Posterior cingulate gyrus (tissue), 11 donors: ENCODE measurements at regions not wholly inside any gene's neighbourhood (a gene's known extent, or its start where the extent isn't known, plus 50 kb on each side); places are given as distances from the start of the nearest gene placed in this dataset.
A peak's percentile ranks its signal among the peaks of the same experiment; 100 is the strongest.

Experiments
- DNase-seq, 10 donors: peaks; one replicate each; pipeline versions ENCODE4 v3.0.0 to v3.0.0-alpha.2; 2020 to 2021; ENCODE audit warnings: mixed read lengths in 3 of 10
- intact Hi-C: fragments of 100-400 bp; cut with DNase I; formaldehyde crosslinking; loops from one replicate; pipeline ENCODE4 v1.15.1; 2023

DNA sequence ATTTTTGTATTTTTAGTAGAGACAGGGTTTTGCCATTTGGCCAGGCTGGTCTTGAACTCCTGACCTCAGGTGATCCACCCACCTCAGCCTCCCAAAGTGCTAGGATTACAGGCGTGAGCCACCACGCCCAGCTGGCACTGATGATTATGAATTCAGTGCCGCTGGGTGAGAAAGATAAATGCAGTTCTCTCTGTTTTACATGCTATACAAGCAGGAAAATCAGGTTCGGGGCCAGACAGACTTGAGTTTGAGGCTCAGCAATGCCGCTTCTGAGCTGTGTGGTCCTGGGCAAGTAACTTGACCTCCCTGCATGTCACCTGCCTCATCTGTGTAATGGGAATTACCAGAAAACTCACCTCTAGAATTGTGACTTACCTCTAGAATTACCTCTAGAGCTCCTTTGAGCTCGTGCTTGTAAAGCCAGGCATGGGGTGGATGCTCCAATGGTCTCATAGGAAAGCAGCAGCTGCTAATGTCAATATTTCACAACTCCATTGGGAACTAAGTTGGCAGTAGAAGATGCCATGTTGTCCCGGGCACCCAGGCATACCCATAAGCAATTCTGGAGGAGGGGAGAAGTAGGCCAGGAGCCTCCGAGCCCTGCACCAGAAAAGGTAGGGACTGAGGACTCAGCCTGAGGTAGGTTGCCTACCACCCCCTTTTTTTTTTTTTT lies 119.8 kb upstream of the SLC25A33 start:
- DNase-seq: peak in 2 of 10 donors; percentile 3 to 5
- intact Hi-C loops: no loop called here

DNA sequence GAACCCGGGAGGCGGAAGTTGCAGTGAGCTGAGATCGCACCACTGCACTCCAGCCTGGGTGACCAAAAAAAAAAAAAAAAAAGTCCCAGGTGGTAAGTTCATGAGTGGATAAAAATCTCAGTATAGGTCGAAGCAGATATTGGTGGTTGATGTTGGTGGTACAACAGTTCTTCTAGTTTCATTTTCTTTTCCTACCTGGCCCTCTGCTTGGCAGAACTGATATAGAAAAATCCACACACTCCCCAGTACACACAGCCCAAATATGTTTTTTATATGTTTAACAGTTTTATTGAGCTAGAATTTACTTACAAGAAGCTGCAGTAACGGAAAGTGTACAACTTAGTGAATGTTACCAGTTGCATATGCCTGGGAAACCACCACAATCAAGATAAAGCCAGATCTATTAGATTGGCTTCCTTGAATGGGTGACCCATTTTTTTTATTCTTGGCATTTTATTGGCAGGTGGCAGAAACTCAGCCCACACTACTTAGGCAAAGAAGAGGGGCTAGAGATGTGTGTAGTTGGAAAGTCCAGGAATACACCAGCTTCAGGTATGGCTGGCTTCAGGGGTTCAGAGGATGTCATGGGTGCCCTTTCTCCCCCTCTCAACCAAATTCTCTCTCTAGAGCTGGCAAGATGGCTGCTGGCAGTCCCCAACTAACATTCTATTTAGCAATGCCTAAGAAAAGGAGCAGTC lies 118.3 kb upstream of the SLC25A33 start:
- intact Hi-C loops: no loop called here
- no peak for DNase-seq

DNA sequence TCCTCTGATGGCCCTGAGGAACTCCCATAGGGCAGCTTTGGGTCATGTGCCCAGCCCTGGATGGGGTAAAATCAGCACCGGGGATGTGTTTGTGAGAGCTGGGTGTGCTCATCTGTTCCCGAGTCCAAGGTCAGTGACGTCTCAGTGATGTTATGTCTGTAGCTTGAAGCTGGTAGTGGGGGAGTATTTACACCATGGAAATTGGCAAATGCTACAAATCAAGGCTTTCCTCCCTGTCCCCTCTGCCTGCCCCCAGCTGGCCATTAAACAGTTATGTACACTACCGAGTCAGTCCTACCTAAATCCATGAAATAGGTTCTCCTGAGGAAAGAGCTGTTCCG lies 117.8 kb upstream of the SLC25A33 start:
- peak in 2 of 10 donors; percentile 7 to 21 for DNase-seq
- intact Hi-C loops: no loop called here

DNA sequence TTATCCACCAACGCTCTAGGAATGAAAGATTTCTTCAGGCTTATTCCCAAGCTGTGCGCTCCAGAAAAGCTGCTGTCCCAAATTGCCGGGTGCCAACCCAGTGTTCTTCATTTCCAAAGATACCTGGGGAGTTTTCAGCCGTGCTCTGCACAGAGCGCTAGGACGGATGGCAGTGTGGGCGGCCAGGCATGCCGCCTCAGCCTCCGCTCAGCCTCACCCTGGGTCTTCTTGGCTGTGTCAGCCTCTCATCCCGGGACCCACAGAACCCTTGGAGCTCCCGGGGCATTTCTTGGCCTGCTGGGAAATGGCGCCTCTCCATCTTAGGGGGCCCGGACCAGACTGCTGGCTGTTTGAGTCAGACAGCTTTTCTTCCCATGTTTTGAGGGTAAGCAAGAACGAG lies 116.9 kb upstream of the SLC25A33 start:
- intact Hi-C loops: no loop called here
- peak in 2 of 10 donors; percentile 72 to 74 for DNase-seq

DNA sequence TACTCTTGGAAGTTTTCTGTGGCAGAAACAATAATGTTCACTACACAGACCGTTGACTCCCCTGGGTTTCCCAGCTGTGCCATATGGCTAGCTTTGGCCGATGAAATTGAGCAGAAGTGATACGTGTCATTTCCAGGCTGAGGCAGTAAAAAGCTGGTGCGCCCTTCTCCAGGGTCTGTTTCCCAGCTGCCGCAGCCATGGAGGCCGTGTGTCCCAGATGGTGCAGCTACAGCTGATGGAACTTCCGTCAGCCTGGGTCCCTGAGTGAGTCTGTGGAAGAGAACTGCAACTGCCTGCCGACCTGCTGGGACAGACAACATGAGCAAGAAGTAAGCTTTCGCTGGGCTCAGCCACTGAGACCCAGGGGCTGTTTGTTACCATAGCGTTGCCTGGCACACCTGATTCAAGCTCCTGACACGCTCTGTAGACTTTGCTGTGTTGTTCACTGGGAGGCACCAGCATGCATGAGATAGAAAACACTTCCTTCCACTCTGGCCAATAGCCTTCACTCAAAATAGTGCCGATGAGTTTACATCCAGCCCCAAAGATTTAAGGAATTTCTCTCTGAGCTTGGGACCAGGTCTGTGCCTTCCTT lies 116.3 kb upstream of the SLC25A33 start:
- DNase-seq: peak in 2 of 10 donors; percentile 23 to 47
- intact Hi-C loops: no loop called here

DNA sequence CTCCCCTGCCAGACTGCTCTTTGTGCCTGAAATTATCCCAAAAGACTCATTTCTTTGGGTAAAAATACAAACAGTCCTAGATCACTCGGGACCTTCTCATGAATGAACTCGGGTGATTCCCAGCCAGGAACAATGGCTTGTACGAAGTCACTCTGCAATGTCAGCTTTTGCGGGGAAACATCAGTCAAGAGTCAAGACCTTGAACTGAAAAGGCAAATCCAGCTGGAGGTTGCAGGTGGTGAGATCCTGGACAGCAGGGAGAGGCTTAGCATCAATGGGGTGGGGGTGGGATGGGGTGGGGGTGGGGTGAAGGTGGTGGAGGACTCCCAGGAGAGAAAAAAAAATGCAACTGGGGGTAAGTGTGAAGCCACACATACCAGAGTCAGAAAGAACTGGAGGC lies 115.0 kb upstream of the SLC25A33 start:
- DNase-seq: peak in 1 of 10 donors; percentile 1
- intact Hi-C loops: no loop called here

DNA sequence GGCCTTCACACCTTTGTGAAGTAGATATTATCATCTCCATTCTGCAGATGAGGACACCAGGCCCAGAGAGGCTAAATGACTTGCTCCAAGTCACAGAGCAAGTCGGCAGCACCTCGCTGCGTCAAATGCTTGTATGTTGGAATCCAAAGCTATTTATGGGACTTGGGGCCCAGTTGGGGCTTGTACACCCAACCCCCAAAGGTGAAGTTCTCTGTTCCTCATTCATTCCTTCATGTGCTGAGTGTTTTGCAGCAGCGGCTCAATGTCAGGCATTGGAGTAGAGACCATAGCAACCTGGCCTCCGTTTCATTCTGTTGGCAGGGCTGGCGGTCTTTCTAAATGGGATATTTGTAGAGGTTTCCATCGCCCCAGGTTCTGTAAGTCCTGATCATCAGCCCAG lies 113.4 kb upstream of the SLC25A33 start:
- intact Hi-C loops: no loop called here
- DNase-seq: peak in 1 of 10 donors; percentile 40

DNA sequence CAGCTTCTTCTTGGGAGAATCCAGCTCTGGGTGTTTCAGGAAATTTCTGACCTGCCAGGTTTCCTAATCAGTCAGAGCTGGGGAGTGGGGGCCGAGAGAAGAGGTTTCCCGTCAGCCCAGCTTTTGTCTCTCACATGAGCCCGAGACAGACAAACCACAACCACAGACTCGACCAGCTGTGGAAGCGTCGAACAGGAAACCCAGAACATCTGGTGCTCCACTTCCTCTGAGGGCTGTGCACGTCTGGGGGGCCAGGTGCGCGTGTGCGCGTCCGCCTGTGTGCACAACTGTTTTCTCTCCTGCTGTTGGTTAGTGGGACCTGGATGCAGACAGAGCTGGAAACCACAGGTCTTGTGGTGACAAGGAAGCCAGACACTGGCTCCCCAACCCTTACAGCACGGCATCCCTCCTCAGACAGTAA lies 113.0 kb upstream of the SLC25A33 start:
- intact Hi-C loops: no loop called here
- DNase-seq: peak in 3 of 10 donors; percentile 41 to 86 (median 49)

DNA sequence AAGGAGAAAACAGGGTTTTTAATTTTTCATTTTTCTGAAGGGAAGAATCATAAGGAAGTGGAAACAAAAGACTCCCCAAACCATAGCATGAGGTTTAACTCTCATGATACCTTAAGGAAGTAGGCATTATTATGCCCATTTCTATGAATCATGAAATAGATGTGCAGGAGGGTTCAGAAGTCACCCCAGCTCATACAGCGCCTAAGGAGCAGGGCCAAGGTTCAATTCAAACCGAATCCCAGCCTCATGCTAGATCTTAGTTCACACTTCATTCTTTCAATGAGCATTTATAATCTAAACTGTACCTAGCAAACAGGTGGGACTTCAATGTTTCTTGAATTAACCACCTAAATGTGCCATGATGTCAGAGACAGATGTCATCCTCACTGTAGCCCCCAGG lies 111.9 kb upstream of the SLC25A33 start:
- intact Hi-C loops: no loop called here
- no peak for DNase-seq

DNA sequence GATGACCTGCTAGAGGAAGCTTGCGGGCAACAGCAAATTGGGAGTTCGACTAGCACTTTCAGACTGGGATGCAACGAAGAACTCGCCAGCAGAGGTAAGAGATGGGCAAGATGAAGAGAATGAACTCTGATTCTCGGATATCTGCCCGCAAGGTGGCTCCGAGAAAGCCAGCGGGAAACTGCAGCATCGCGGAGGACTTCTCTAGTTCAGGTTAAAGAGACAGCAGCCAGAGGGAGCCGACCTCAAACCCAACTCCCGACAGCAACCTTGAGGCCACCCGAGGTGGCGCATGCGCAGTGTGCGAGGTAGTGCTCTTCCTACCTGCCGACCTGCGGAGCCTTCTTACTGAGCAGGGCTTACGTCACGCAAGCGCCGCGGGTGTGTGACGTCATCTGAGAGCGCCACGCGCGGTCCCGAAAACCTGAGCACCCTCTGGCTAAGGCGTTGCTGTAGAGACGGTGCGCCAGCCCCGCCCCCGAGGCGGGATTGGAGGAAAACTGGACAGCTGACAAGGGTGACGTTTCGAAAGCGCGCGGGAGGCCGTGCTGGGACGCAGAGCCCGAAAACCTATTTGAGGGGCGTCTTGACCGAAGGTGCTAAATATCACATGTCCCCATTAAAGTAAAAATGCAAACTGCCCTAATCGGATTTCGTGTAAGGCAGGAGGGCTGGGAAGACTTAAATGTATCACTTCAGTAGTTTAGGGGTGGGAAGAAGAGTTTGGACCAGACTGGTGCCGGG lies 110.5 kb upstream of the SLC25A33 start:
- intact Hi-C loops: loop anchor here (1.0 kb wide), 1 partner anchor 136 kb away; the partner anchor contains the start of gene SPSB1
- peak; percentile 99 to 100 (median 99) for DNase-seq

DNA sequence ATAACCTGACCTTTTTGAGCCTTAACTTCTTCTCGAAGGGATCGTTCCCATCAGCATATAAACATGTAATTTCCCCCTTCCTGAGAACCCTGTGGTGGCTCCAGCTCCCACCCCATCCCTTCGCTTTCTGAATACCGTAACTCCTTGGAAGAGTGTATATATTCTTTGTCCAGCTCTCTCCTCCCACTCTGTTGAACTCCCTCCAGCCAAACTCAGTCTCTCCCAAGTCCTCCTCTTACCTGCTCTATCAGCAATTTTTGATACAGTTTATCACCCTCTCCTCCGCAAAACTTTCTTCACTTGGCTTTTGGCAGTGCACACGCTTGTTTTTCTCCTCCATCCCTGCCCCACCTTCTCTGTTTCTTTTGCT lies 109.9 kb upstream of the SLC25A33 start:
- peak in 1 of 10 donors; percentile 17 for DNase-seq

DNA sequence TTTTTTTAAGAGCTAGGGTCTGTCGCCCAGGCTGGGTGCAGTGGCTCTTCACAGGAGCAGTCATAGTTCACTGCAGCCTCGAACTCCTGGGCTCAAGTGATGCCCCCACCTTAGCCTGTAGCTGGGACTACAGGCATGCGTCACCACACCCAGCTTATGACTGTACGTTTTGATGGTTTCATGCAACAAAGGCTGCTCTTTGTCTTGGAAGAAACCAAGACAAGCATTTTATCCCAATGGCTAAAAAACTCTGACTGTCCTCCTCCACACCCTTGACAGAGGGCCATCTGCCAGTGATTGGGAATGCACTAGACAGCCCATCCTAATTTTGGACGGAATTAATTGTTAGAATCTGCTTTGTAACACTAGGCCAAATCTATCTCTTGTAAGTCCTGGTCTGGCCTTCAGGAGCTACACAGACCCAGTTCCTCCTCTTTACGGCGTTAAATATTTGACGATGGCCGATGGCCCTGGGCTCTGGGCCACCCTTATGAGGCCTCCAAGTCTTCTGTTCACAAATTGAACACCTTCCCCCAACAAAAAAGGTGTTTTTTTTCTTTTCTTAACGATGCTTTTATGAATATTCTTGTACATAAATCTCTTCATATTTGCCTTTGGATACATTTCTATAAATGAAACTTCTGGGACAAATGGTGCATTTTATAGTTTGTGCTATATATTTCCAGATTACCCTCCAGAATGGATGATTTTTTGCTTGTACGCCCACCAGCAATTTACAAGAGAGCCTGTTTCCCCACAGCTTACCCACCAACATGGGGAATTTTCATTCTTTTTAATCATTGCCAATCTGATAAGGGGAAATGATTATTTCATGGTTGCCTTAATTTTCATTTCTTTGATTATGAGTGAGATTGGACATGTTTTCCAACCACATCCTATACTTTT lies 104.8 kb upstream of the SLC25A33 start:
- DNase-seq: no peak
- intact Hi-C loops: no loop called here

More for the DNA sequence above, 109.9 kb upstream of the SLC25A33 start:
- intact Hi-C loops: loop anchor here (1.0 kb wide), 1 partner anchor 137 kb away; the partner anchor contains the start of gene SPSB1

DNA sequence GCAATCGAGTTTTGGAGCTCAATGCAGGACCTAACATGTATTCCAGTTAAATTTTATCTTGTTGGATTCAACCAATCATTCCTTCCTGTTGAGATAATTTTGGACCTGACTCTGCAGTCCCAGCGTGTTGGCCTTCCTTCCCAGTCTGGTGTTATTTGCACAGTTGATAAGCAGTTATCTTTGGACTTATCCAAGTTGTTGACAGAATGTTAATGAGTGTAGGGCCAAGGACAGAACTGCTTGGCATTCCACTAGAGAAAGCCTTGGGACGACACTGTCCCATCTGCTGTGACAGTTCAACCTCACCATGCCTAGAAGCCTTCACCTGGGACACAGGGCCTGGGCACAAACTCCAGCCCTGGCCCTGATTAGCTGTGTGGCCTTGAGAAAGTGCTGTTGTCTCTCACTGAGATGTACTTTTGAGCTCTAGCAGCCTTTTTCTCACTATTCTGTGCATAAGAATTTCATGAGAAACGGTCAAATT lies 104.1 kb upstream of the SLC25A33 start:
- intact Hi-C loops: no loop called here
- DNase-seq: no peak

DNA sequence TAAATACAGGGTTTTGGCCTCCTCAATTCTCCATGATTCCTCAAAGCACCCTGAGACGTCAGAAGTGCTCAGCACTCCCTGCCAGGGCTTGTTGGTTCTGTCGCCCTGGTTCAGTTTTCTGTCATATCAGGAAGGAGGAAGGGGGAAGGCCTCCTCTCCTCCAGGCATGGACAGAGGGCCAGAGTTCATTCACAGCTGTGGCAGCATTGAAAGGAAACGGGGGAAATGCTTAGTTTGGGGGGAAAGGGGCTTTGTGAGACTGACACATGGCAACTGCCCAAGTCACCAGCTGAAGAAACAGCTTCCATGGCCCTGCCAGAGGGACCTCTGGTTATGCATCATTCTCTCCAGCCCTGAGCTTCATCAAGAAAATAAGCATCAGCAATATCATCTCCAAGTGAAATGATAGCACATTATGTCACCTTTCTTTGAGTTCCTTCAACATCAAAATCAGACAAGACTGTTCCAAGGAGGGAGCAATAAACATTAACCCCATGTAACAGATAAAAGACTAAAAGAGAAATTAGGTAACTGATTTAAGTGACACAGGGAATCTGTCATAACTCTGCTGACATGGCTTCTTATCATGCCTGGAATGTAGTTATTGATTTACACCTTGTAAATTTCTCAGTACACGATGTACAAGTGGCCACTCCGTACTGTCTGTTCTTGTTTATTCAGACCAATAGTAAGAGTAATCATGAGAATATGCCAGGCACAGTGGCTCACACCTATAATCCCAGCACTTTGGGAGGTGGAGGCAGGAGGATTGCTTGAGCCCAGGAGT lies 103.2 kb upstream of the SLC25A33 start:
- no peak for DNase-seq
- intact Hi-C loops: no loop called here

DNA sequence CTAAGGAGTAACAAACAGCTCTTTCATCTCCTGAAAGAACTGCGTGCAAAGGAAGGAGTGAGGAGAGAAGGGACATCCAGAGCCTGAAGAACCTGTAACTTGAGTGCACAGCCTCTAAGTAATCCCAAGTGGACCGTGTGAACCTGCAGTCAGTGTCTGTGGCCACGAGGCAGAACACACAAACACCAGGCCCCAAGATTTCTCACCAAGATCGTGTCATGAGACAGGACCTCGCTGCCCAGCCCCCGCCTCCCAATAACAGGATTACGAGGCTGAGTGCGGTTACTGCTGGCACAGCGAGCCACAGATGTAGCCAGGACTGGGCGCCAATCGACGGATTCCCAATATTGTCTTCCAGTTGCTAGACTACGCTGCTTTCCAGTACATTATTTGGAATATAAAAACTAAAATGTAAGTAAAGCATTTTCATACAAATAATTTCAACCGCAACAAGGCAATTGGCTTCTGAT lies 101.3 kb upstream of the SLC25A33 start:
- peak in 7 of 10 donors; percentile 27 to 90 (median 49) for DNase-seq
- intact Hi-C loops: no loop called here

DNA sequence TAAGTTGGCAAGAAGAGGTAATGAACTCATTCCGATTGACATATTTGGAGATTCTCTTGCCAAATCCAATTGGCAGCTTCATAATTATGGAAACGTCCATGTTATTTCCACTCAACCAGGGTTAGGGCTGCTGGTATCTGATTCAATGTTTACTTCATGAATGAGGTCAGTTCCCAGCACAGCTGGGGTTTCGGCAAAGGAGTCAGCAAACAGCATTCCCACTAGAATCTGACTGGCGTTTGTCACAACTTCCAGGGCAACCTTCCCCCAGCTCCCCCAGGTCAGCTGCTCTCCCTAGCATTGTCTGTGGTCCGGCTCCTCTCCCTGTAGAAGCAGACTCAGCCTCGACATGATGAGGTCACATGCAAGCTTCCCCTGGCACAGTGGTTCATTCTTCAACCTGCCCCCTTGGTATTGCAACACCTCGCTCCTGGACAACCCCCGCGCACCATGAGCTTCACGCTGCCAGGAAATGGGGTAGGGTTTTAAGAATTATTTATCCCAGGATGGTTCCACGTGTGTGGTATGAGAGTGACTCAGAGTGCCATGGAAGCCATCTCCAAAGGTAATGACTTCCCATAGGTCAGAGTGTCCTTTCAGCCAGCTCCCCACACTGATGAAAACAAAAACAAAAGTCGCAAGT lies 100.7 kb upstream of the SLC25A33 start:
- intact Hi-C loops: no loop called here
- DNase-seq: peak in 5 of 10 donors; percentile 8 to 91 (median 42)

DNA sequence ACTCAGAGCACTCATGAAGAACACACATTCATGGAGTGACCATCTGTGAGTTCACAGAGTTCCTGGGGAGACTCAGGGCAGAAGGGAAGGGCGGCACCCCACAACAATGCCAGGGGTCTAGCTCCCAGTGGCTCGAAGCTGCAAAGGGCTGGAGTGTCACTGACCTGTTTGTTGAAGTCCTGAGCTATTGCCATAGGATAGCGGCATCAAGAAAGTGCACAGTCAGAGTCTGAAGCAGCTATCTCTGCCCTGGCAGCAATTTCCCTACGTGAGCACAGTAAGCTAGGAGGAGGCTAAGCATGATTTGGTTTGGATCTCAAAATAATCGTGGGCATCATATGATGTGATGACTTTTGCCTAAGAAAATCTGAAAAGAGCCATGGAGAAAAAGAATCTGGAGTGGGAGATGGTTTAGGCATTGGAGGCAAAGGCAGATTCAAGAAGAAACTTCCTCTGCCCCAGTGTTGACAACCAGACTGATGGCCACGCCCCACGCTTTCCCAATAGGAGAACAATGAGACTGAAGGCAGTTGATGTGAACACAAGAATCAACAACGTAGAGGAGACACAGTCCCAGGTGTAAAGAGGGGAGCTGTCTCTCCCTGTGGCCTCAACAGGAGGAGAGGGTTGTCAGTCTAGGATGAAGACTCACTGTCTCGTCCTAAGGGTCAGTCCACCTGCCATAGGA lies 100.0 kb upstream of the SLC25A33 start:
- no peak for DNase-seq
- intact Hi-C loops: no loop called here

DNA sequence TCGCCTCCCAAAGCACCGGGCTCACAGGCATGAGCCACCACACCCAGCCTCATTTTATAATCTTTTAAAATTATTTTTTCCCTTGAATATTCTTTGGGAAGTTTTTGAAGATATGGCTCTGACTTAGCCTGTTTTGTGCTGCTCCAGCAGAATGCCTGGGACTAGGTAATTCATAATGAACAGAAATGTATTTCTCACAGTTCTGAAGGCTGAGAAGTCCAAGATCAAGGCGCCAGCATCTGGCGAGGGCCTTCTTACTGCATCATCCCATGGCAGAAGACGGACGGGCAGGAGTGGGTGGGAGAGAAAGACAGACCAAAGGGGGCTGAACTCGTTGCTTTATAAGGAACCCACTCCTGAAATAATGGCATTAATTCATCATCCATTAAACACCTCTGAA lies 99.0 kb upstream of the SLC25A33 start:
- no peak for DNase-seq
- intact Hi-C loops: no loop called here
